HK-2 (cell line): ENCODE measurements at regions not wholly inside any gene's neighbourhood (a gene's known extent, or its start where the extent isn't known, plus 50 kb on each side); places are given as distances from the start of the nearest gene placed in this dataset.
"Not testable (repeated sequence)": the region's sequence is repeated elsewhere in the genome, so short reads cannot be mapped to it uniquely, and the experiment has no call there.

Source experiments
- DNase-seq: peaks from one replicate; pipeline ENCODE4 v3.0.0-alpha.2; 2018; ENCODE audit not compliant: unreplicated experiment

DNA sequence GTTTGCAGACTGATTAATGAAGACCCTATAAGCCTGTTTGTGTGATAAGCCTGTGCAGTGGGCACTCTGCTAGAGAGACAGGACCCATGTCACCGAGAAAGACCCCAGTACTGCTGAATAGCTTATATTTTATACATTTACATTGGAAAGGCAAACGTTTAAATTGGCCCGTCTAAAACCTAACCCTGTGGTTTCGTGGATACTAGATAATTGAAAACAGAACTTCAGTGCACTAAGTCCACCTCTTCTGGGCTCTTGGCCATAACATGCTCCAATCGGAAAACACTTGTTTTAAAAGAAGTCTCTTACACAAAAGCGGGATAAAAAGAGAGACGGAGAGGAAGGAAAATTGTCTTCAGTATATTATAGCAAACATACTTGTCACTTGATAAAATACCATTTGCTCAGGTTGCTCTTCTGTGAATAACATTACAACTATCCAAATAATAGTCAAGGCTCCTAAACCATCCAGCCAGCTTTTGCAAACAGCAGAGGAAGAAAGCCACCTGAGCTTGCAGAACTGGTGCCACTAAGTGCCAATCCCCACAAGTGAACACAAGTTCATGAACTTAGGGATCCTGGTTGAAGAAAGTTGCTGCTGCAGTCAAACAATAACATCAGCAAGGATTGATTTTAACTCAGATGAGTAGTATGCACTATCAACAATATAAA, 218.4 kb upstream of the FN1 start:
- no peak for DNase-seq

DNA sequence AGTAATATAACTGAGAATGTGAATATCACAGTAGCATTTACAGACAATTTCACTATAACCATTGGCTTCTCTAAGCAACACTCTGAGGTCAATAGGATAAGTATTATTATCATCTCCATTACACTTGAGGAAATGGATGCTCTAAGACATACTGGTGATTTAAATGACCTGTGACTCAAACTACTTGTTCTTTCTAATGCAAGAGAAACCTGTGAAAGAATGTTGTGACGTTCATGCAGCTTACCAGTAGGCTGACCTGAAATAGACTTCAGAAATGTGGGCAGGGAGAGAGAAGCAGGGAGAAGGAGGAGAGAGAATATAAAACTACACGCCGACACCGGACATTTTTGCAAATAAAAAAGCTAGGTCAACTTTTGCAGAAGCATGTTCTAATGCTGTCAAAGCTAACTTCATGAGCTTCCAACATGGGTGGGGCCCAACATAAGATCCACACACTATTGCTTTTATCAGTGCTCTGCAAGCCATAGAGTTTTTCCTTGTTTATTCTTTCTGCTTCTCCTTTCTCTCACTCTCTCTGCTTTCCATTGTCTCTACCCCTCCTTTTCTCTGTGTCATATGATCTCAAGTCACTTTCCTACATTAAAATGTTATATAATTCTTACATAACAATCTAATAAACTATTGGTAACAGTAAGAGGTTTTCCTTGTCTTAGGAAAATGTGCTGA, 217.6 kb upstream of the FN1 start:
- DNase-seq: no peak

DNA sequence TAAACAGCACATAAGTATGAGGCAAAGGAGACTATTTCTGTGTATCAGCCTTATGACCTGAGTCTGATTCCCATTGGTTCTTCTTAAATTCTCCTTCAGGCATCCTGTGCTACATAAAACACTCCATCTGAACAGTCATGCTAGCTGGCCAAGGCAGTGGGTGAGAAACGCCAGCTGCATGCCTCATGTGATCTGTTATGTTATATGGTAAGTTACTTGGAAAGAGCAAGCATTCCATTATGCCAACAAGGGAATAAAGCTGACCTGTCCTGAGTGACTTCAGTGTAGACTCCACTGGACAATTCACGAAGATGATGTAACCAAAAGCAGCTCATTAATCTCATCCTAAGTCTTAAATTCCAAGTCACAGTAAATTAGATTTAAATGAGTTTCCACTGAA, 216.5 kb upstream of the FN1 start:
- DNase-seq: no peak

DNA sequence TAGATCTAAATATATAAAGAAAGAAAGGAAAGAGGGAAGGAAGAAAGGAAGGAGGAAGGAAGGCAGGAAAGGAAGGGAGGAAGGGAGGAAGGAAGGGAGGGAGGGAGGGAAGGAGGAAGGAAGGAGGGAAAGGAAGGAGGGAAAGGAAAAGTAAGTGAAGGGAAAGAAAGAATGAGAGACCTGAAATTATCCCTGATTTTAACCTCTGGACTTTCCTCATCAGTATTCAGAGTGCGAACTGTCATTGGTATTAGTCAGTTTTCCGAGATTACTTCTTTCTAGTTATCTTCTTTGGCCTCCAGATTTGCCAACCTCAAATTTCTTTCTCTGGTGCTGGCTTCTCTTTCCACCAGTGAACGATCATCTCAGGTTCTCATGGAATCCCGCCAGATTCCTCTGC, 215.5 kb upstream of the FN1 start:
- no peak for DNase-seq

DNA sequence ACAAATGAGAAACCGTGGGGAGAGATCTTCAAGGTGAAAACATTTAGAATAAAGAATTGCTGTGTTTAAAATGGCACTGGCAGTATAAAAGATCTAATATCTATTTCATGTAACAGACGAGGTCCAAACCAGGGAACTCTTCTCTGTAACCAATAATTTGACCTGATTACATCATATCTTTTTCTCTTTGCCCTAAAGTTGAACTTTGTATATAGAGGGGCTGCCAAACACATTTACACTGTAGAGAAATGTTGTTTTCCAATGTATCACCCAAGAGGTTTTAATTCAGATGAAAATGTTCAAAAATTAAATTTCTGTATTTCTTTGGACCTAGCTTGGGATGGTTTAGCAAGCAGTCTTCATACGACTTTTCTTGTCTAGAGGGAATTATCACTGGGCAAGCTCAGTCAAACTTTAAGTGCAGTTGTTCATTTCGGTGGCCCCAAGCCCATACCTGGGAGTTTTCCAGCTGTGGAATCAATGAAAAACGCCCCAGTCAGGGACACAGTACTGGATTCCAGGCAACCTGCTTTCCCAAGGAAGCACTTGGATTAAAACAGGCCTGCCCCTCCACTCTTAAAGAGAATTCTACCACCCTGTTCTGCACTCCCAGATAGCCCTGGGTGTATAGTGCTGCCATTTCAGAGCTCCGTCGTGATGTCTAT, 208.5 kb upstream of the FN1 start:
- DNase-seq: no peak

DNA sequence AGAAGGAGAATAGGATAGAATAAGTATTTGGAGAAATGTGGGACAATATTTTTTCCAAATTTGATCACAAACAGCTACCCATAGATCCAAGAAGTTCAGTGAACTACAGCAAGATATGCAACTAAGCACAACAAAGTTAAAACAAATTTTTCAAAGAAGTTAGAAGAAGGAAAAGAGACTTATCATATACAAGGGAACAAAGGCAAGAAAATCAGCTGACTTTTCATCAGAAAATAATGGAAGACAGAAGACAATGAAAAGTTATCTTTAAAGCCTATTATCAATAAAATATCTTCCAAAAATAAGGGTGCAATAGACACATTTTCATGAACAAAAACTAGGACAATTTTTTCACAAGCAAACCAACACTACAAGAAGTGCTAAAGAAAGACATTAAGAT, 202.8 kb upstream of the FN1 start:
- no peak for DNase-seq

DNA sequence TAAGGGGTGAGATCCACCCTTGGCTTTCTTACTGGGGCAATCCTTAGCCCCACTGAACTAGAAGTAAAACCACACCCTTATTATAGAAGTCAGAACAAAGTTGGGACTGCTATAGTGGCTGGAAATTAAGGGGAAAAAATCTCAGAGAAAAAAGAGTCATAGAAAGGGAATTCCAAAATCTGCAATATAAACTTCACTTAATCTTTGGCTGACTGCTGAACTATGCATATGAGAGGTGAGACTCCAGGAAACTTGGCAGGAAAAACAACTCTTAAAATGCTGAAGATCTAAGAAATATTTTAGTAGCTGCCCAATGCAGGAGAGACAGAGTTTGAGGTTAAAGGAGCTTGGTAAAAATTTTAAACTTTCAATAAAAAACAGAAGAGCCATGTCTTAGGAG, 201.8 kb upstream of the FN1 start:
- DNase-seq: no peak

DNA sequence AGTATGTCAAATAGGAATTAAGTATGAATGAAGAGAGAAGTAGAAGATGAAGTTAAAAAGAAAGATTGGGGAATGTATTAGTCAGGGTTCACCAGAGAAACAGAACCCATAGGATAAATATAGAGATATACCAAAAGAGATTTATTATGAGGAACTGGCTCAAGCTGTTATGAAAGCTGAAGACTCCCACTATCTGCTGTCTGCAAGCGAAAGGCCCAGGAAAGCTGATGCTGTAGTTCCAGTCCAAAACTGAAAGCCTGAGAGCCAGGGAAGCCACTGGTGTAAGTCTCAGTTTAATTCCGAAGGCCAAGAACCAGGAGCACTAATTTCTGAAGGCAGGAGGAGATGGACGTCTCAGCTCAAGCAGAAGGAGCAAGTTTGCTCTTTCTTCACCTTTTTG, 200.9 kb upstream of the FN1 start:
- no peak for DNase-seq

DNA sequence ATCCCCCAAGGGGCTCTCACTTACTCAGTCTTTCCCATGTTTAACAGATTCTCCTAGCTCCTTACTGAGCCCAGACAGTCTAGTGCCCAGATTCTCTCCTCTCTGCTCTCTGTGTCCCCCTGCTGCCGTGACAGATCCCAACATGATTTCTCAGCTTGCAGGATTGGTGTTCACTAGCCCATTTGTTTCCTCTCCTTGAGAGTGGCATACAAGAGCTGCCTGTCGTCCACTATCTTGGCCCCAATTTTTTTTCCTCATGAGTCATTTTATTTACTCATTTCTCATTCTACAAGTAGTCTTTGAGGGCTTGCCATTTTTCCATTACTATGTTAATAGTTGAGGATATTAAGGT, 199.9 kb upstream of the FN1 start:
- no peak for DNase-seq

DNA sequence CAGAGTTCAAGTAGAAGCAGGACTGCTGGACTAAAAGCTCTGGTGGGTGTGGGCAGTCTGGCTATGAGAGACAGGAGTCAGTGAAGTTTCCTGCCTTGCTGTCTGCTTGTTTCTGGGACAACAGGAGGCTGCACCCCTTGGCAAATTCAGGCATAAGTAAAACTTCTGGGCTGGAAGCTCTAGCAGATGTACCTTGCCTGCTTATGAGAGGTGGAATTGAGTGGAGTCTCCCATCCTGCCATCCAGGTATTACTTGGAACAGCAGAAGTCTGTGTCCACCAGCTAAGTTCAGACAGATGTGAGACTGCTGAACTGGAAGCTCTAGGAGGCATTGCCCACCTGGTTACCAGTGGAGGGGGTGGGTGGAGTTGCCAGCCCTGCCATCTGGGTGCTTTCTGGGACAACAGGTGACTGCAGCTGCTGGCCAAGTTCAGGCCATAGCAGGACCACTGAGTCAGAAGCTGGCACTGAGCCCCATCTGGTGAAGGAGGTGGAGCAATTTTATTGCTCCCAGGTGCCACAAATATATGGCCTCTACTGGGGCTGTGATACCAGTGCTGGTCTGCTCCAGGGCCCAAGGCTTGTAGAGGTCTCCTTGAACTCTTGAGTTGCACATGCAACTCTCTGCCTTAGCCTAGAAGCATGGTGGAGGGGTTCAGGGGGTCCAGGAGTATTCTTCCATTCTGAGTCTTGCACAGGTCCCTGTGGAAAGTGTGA, 199.4 kb upstream of the FN1 start:
- no peak for DNase-seq

DNA sequence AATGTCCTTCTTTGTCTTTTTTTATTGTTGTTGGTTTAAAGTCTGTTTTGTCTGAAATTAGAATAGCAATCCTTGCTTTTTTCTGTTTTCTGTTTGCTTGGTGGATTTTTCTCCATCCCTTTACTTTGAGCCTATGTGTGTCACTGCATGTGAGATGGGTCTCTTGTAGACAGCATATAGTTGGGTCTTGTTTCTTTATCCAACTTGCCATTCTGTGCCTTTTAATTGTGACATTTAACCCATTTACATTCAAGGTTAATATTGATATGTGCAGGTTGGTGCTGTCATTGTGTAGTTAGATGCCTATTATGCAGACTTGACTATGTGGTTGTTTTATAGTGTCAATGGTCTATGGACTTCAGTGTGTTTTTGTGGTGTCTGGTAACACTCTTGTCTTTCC, 197.5 kb upstream of the FN1 start:
- no peak for DNase-seq

DNA sequence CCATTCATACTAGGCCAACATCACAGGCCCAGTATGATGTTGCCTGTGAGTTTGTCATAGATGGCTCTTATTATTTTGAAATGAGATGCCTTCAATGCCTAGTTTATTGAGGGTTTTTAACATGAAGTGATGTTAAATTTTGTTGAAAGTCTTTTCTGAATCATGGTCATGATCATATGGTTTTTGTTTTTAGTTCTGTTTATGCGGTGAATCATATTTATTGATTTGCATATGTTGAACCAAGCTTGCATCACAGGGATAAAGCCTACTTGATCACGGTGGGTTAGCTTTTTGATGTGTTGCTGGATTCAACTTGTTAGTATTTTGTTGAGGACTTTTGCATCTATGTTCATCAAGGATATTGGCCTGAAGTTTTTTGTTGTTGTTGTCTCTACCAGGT, 195.8 kb upstream of the FN1 start:
- no peak for DNase-seq

DNA sequence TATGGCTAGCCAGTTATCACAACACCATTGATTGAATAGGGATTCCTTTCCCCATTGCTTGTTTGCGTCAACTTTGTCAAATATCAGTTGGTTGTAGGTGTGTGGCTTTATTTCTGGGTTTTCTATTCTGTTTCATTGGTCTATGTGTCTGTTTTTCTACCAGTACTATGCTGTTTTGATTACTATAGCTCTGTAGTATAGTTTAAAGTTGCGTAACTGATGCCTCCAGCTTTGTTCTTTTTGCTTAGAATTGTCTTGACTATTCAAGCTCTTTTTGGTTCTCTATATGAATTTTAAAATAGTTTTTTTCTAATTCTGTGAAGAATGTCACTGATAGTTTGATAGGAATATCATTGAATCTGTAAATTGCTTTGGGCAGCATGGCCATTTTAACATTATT, 194.9 kb upstream of the FN1 start:
- not testable (repeated sequence) for DNase-seq

DNA sequence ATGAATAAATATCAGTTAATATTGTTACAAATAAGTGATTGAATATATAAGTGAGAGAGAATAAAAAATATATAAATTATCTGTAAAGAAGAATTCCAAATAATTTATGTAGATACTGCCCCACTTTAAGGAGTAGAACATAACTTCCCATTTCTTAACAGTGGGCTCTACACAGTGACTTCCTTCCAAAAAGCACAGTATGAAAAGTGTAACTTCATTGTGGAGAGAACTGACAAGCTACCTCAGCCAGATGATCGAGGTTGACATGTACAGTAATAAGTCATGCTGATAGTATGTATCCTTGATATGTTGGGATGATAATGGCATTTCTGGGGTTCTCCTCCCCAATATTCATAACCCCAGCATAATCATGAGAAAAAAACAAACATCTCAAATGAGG, 191.9 kb upstream of the FN1 start:
- no peak for DNase-seq

DNA sequence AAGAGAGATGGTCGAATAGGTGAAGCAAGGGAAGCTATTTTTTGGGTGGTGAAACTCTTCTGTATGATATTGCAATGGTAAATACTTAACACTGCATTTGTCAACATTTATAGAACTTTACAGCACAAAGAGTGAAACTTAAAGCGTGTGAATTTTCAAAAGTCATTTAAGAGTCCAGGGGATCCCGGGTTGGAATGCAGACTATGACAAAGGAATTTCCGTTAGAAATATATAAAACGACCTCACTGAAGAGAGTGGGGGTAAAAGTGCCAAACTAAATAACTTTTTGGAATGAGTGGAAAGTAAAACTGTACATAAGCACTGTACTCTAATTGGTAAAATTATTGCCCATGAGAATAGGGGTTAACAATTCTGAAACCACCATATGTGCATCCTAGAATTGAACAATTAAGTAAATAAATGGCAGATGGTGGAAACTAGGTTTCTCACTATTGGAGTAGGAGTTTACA, 191.0 kb upstream of the FN1 start:
- no peak for DNase-seq

DNA sequence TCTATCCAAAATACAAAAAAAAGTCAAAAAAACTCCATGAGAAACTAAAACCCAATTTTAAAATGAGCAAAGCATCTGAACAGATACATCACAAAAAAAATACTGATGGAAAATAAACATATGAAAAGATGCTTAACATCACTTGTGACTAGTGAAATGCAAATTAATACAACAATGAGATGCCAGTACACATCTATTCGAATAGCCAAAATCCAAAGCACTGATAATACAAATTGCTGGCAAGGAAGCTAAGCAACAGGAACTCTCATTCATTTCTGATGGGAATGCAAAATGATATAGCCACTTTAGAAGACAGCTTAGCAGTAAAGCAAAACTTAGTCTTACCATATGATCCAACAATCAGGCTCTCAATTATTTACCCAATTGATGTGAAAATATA, 190.2 kb upstream of the FN1 start:
- DNase-seq: no peak

DNA sequence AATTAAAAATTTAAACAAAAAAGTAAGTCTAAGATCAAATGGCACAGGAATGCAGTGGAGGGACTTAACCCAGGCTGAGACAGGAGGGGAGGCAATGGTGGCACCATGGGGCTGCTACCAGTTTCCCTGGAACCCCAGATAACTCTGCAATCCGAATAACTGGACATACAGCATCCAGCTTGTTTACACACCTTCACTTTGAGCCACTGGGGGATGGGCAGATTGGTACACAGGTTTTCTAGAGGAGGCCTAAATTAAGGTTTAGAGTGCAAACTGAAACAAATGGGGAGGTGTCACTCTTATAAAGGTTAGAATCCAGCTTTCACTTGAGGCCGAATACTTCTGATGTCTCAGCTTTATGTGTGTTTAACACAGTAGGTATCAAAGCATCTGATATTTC, 189.3 kb upstream of the FN1 start:
- no peak for DNase-seq

DNA sequence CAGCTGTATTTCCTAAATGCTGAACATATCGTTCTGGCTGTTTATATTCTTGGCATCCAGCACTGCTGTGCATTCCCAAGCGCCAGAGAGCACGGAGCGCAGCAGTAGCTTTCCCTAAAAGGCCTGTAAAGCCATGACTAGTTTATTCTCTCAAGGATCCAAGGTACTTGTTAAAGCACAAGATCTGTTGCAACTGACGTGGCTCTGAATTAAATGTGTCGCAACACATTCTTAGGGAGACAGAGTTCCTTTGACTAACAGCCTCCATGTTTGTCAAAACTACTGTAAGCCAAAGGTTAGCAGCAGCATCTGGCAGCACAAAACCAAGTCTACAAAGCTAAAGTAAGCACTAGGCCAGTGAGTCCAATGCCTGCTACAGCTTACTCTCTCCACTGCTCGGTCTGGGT, 188.6 kb upstream of the FN1 start:
- DNase-seq: no peak

DNA sequence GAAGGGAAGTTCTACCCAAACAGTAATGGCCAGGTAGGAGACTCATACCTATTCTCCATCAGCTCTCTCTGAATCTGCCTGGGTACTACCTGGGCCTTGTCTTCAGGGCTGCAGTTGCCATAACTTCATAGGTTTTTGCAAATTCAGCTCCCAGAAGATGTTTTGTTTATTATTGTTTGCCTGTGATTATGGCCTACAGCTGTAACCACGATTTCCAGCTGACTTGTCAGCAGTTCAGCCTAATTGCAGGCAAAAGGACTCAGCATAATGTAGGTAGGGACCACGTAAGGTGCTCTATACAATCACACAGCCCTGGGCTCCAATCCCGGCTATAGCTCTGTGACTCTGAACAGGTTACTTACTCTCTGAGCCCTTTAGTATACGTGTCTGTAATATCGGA, 187.0 kb upstream of the FN1 start:
- no peak for DNase-seq

DNA sequence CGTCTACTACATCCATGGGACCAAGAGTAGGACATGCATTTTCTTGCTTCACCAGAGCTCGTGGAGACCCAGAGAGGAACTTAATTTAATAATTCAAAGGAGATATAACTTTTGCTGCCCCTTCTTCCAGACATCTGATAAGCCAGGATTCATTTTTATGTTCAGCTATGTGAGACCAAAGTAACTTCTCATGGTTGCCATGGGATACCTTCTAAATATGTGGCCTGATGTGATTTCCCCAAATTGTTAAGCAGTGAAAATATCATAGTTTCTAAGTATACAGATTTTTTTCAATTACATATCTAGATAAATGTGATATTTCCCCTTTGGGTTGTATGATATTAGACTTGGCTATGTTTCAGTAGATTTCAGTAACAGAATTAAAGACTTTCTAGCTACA, 185.5 kb upstream of the FN1 start:
- no peak for DNase-seq

DNA sequence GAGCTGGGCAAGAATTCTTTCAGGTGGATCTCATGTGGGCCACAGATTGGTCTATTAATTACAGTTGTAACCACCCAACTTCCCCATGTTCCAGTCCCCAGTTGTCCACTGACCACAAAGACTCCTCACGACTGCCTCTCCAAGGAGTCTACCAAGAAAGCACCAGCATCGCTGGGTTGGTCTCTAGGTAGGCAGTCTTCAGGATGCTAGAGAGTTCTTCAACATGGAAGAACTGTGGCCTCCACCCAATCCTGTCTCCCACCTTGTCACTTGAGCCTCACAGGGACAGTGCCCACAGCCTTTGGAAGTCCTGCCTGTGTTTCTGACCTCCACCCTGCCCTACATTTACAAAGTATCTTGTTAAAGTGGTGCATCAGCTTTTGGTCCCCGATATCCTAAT, 184.7 kb upstream of the FN1 start:
- DNase-seq: no peak

DNA sequence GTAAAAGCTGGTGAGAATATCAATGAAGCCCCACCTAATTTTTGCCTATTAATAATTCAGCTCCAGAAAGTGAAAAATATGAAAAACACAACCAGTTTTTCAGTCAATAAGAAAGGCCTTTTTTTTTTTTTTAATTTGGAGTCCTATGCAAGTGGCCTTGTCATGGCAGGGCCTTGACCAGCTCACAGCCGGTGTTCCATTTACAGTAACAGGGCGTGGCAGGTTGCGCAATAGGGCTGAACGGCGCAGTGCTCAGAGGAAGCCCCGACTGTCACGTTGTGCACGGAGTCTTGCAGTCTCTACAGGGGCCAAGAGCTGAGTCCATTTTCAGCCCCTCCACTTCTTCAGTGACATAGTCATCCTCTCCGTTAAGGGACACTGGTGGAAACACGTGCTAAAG, 184.1 kb upstream of the FN1 start:
- no peak for DNase-seq
